Endothelial cell of umbilical vein (primary cell): ENCODE measurements at regions not wholly inside any gene's neighbourhood (a gene's known extent, or its start where the extent isn't known, plus 50 kb on each side); places are given as distances from the start of the nearest gene placed in this dataset.

Experiments
- BruUV-seq: library from RNA; stranded (reverse); fragments of 400-500 nt; replicated peaks from 2 replicates; lab custom pipeline; 2021; lab: Mats Ljungman, UMichigan
- CTCF ChIA-PET: fragments of 300-600, 350-600 bp; sonication (Branson Sonifier 250); formaldehyde crosslinking; loops from one replicate; lab custom pipeline; 2021; ENCODE audit warnings: antibody characterized with exemption, inconsistent platforms; lab: Charles Lee
- POLR2A ChIA-PET: fragments of 300-600, 350-600 bp; sonication (Branson Sonifier 250); formaldehyde crosslinking; loops from one replicate; lab custom pipeline; 2021; ENCODE audit warnings: antibody characterized with exemption, inconsistent platforms; lab: Charles Lee
- DNase-seq: peaks from one replicate; pipeline ENCODE4 v3.0.0-alpha.2; 2011; ENCODE audit warnings: low read depth, low spot score
- FAIRE-seq: peaks from 2 replicates; lab custom pipeline; 2011; peaks lifted over from hg19 to GRCh38; lab: Jason Lieb, UNC
- H2AFZ ChIP-seq: 2 replicates; pipeline ENCODE4 v1.6.0; 2012; ENCODE audit warnings: low read depth, low read length, control low read depth, inconsistent platforms
- H3K27ac ChIP-seq: 2 replicates; pipeline ENCODE4 v1.5.1; 2011; ENCODE audit warnings: low read depth, mild to moderate bottlenecking, control low read depth, low read length, moderate library complexity; ENCODE audit not compliant: insufficient read depth
- H3K27me3 ChIP-seq, 2 experiments: 2 replicates each; pipeline versions ENCODE4 v1.6.0 to v1.6.1; 2011; ENCODE audit warnings: low read length in 2 of 2, mixed read lengths in 1 of 2; ENCODE audit not compliant: control insufficient read depth in 2 of 2, insufficient read depth in 2 of 2
- H3K36me3 ChIP-seq, 2 experiments: 2 replicates in 1 of 2; 3 replicates in 1 of 2; pipeline ENCODE4 v1.5.1; 2011; ENCODE audit warnings: low read length in 2 of 2, mild to moderate bottlenecking in 1 of 2, moderate library complexity in 1 of 2; ENCODE audit not compliant: control insufficient read depth in 2 of 2, insufficient read depth in 2 of 2; ENCODE audit errors: extremely low read depth in 1 of 2
- H3K4me1 ChIP-seq: 3 replicates; pipeline ENCODE4 v1.5.1; 2011; ENCODE audit warnings: mild to moderate bottlenecking, low read length; ENCODE audit not compliant: control insufficient read depth, insufficient read depth; ENCODE audit errors: extremely low read depth
- H3K4me2 ChIP-seq: 2 replicates; pipeline ENCODE4 v1.6.1; 2011; ENCODE audit warnings: low read length, control low read depth, mixed read lengths; ENCODE audit not compliant: insufficient read depth
- H3K4me3 ChIP-seq, 3 experiments: fragments of 200-600 bp in 1 of 3; sonication (generic), shearing (Covaris generic) in 1 of 3; replicated peaks in 1 of 3; 2 replicates each; pipeline ENCODE4 v1.5.1; 2011 to 2016; ENCODE audit warnings: control low read depth in 3 of 3, low read length in 3 of 3, mild to moderate bottlenecking in 2 of 3, inconsistent platforms in 1 of 3, low read depth in 1 of 3, moderate library complexity in 1 of 3; ENCODE audit not compliant: insufficient read depth in 1 of 3
- H3K79me2 ChIP-seq: 2 replicates; pipeline ENCODE4 v1.6.0; 2012; ENCODE audit warnings: low read length, inconsistent platforms; ENCODE audit not compliant: control insufficient read depth, insufficient read depth
- H3K9ac ChIP-seq: replicated peaks from 2 replicates; pipeline ENCODE3; 2011; ENCODE audit warnings: low read length, control low read depth; ENCODE audit not compliant: insufficient read depth; ENCODE audit errors: extremely low read depth
- H3K9me1 ChIP-seq: replicated peaks from 3 replicates; pipeline ENCODE4 v1.6.0; 2011; ENCODE audit warnings: mild to moderate bottlenecking, low read length; ENCODE audit not compliant: control insufficient read depth, insufficient read depth; ENCODE audit errors: extremely low read depth
- H3K9me3 ChIP-seq: replicated peaks from 2 replicates; pipeline ENCODE4 v1.5.1; 2012; ENCODE audit warnings: low read length, inconsistent platforms; ENCODE audit not compliant: control insufficient read depth, insufficient read depth
- H4K20me1 ChIP-seq: replicated peaks from 2 replicates; pipeline ENCODE3; 2011; ENCODE audit warnings: mild to moderate bottlenecking, low read length; ENCODE audit not compliant: control insufficient read depth, insufficient read depth; ENCODE audit errors: extremely low read depth
- EZH2 ChIP-seq: IDR thresholded peaks from 2 replicates; pipeline ENCODE4 v1.6.1; 2012; ENCODE audit warnings: borderline replicate concordance, low read depth, mild to moderate bottlenecking, moderate library complexity, low read length, inconsistent platforms; ENCODE audit not compliant: severe bottlenecking
- FOS ChIP-seq: IDR thresholded peaks from 2 replicates; pipeline ENCODE4 v1.6.1; 2011; ENCODE audit warnings: mild to moderate bottlenecking, low read length, moderate library complexity, borderline replicate concordance; ENCODE audit not compliant: insufficient read depth
- GATA2 ChIP-seq: IDR thresholded peaks from 2 replicates; pipeline ENCODE4 v1.7.0; 2011; ENCODE audit warnings: low read depth, mild to moderate bottlenecking, moderate library complexity, mixed read lengths, low read length; ENCODE audit not compliant: insufficient read length, insufficient read depth
- JUN ChIP-seq: IDR thresholded peaks from 2 replicates; pipeline ENCODE4 v1.6.1; 2011; ENCODE audit warnings: borderline replicate concordance, low read depth; ENCODE audit not compliant: insufficient read length, insufficient read depth
- MYC ChIP-seq: IDR thresholded peaks from one replicate; pipeline ENCODE4 v1.6.1; 2011; ENCODE audit warnings: mild to moderate bottlenecking, low read depth, low read length
- POLR2A ChIP-seq: IDR thresholded peaks from 2 replicates; pipeline ENCODE4 v1.6.1; 2012; ENCODE audit warnings: low read depth, mild to moderate bottlenecking, control low read depth, low read length
- POLR2AphosphoS5 ChIP-seq: IDR thresholded peaks from 2 replicates; pipeline ENCODE4 v1.6.1; 2012; ENCODE audit warnings: low read depth, mild to moderate bottlenecking, control low read depth, low read length, moderate library complexity; ENCODE audit not compliant: insufficient read depth
- dilution Hi-C: fragments of 300-500 bp; cut with MboI; formaldehyde crosslinking; loops from one replicate; pipeline ENCODE4 v1.15.0; 2019; ENCODE audit warnings: low sequenced_read_pairs; ENCODE audit not compliant: extremely low pct_ligation_motif_present
- intact Hi-C: fragments of 100-400 bp; cut with micrococcal nuclease; formaldehyde crosslinking; loops from one replicate; pipeline ENCODE4 v1.10.0; 2022
- TF ChIP-seq, protein P1 (sequence below): IDR thresholded peaks from 2 replicates; pipeline ENCODE4 v1.6.1; 2011; ENCODE audit not compliant: insufficient read depth, insufficient read length
- TF ChIP-seq, protein P2 (sequence below), 2 donors: IDR thresholded peaks; 1 replicate in 1 of 2; 2 replicates in 1 of 2; pipeline ENCODE4 v1.5.1; 2011; ENCODE audit warnings: low read length in 2 of 2, mild to moderate bottlenecking in 2 of 2, moderate library complexity in 2 of 2, control low read depth in 1 of 2, inconsistent platforms in 1 of 2, low read depth in 1 of 2; ENCODE audit not compliant: insufficient read depth in 1 of 2; ENCODE audit errors: extremely low read depth in 1 of 2

DNA sequence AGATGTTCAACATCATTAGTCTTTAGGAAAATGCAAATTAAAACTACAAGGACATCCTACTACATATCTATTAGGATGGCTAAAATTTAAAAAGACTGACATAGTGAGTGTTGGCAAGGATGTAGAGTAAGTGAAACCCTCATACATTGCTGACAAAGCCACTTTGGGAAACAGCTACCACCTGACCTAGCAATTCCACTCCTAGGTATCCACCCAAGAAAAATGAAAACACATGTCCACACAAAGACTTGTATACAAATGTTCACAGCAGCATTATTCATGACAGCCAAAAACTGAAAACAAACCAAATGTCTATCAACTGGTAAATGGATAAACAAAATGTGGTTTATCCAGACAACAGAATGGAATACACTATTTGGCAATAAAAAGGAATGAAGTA lies 51.7 kb upstream of the DOCK9 start:
- intact Hi-C loops = no loop called here
- Histone ChIP-seq H3K4me2 (no peak overlapping the region), H3K79me2 (peaks cover 2% of the 10 kb centered on the region), H3K9ac (no peak overlapping the region), H3K9me3 (no peaks in the 10 kb centered on the region), H3K36me3 (no peaks in the 10 kb centered on the region), H4K20me1 (no peaks in the 10 kb centered on the region), H2AFZ (no peak overlapping the region), H3K27me3 (no peaks in the 10 kb centered on the region), H3K4me1 (peaks cover 32% of the 10 kb centered on the region), H3K9me1 (no peaks in the 10 kb centered on the region), H3K27ac (no peak overlapping the region), H3K4me3 (no peak overlapping the region)
- no TSS peak for BruUV-seq
- ChIA-PET CTCF (interaction anchor here (1.3 to 2.0 kb wide), 3 partner anchors 12 to 132 kb away, joined by 3 to 4 read pairs (median 4); no protein-coding TSS in a partner anchor), POLR2A (no interaction called here)
- DNase-seq = no peak
- FAIRE-seq = no peak
- TF ChIP-seq POLR2A (no peak), POLR2AphosphoS5 (no peak), JUN (no peak), FOS (no peak), EZH2 (no peak), MYC (no peak), GATA2 (no peak)
- TF ChIP-seq, protein P1, sequence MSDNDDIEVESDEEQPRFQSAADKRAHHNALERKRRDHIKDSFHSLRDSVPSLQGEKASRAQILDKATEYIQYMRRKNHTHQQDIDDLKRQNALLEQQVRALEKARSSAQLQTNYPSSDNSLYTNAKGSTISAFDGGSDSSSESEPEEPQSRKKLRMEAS = no peak
- TF ChIP-seq, protein P2, sequence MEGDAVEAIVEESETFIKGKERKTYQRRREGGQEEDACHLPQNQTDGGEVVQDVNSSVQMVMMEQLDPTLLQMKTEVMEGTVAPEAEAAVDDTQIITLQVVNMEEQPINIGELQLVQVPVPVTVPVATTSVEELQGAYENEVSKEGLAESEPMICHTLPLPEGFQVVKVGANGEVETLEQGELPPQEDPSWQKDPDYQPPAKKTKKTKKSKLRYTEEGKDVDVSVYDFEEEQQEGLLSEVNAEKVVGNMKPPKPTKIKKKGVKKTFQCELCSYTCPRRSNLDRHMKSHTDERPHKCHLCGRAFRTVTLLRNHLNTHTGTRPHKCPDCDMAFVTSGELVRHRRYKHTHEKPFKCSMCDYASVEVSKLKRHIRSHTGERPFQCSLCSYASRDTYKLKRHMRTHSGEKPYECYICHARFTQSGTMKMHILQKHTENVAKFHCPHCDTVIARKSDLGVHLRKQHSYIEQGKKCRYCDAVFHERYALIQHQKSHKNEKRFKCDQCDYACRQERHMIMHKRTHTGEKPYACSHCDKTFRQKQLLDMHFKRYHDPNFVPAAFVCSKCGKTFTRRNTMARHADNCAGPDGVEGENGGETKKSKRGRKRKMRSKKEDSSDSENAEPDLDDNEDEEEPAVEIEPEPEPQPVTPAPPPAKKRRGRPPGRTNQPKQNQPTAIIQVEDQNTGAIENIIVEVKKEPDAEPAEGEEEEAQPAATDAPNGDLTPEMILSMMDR (IDR thresholded peaks at IDR 0.05; ENCODE audit: extremely low read depth in 1 of 2, insufficient read depth in 1 of 2, low read depth in 1 of 2, low read length in 2 of 2) = no peak
- dilution Hi-C loops = no loop called here
